ENCODE measurements at regions not wholly inside any gene's neighbourhood (a gene's known extent, or its start where the extent isn't known, plus 50 kb on each side); places are given as distances from the start of the nearest gene placed in this dataset.
"Not testable (repeated sequence)": the region's sequence is repeated elsewhere in the genome, so short reads cannot be mapped to it uniquely, and the experiment has no call there.

DNA sequence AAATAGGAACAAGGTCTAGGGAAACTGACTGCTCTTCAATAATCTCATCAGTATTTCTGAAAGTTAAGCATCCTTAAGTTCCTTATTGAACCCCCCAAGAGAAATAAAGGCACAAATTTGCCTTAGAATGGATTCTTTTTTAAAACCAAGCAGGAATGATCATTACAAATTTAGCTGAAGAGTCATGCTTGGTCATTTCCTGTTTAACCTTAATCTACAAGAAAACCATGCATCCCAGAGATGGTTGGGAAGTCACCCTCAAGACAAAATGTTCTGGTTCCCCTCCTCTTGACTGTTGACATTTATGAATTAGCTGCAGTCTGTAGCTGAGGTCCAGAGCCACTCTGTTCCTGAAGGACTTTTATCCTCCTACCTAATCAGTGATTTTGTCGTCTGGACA is 291.8 kb upstream of the G2E3 start:
- no peak for TF ChIP-seq JUND (IDR thresholded peaks at IDR 0.05; ENCODE audit: low read depth)
- in situ Hi-C loops (cut with HindIII; ENCODE audit: low pct_unique_long_range_greater_than_20kb, low sequenced_read_pairs): no loop called here
- no peak for DNase-seq (ENCODE audit: low read depth in 1 of 2, low spot score in 1 of 2)

DNA sequence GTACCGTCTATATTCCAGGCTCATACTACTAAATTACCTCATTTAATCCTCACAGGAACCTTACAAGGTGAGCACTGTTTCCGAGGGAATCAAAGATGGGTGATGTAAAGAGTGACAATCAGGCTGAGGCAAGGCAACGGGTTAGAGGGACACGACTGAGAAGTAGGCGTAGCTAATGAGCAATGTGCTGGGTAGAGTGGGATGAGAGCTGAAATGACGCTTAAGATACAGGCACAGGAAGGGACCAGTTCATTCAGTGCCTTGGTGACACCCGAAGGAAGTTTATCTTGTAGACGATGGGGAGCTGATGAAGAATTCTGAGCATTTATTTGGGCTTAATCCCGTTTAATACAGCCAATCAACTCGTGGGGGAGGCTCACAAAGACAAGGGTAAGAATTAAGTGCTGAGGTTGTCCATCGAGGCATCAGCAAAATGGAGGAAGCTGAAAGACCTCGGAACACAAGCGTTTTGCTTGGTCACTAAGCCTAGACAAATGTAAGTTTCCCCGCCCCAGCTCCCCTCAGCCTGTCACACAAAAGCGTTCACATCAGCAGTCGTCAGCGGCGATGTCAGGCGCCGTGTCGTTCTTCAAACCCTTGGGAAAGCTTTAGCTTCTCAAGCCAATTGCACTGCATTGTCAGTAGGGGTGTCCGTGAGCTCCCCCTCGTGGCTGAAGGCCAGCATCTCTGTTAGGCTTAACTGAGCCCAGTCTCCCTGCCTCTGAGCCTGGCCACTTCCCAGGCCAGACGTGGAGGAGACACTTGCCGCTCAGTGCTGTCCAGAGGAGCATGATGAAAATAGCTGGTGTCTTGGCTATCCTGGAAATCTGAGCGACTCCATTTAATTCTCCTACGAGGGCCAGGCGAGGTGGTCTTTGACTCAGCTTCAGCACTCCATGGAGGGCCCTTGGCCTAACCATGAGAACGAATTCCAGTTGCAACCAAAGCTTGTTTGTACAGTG is 288.5 kb upstream of the G2E3 start:
- DNase-seq (ENCODE audit: low read depth in 1 of 2, low spot score in 1 of 2): peak; percentile 53 to 91
- TF ChIP-seq JUND (IDR thresholded peaks at IDR 0.05; ENCODE audit: low read depth): no peak
- in situ Hi-C loops (cut with HindIII; ENCODE audit: low pct_unique_long_range_greater_than_20kb, low sequenced_read_pairs): no loop called here

GRCh38 chr14:30271811-30272323 is 287.1 kb upstream of the G2E3 start:
- DNase-seq (ENCODE audit: low read depth in 1 of 2, low spot score in 1 of 2): no peak
- in situ Hi-C loops (cut with HindIII; ENCODE audit: low pct_unique_long_range_greater_than_20kb, low sequenced_read_pairs): no loop called here
- TF ChIP-seq JUND (IDR thresholded peaks at IDR 0.05; ENCODE audit: low read depth): no peak

DNA sequence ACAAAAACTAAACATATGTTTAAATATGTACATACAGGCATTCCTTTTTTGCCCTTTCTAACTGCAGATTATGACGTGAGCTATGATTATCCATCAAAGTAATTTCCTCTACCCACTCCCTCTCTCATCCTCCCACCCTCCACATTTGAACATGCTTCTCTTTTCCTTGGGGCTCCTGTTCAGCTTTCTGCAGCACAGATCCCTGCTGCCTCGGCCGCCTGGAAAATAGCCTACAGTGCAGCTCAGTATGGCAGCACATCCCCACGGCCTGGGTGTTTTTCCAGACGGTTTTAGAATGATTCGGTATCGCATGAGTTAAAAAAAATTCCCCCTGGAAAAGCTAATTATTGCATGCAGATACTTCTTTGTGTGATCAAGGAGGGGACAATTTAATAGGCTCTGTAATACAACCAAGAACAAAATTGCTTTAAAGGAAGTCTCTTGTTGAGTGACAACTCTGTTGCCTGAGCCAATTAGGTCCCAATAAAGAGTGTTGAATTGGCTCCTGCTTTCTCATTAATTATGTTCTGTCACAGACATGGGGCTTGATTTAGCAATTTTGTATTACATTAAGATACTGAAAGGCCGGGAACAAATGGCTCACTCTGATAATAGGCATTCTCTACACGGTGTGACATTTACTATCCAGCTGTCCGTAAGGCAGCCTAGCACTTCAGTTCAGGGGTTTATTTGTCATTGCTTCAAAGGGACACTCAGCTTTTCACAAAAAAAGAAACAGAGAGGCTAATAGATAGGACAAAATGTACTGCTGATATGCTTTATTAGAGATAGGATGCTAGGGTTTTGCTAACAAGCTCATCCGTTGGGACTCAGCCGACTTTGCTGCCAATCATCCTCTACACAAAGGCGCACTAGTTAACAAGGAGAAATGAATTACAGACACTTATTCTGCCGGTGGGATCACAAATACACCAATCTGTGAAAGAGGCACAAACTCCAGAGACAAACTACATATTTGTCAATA is 285.8 kb upstream of the G2E3 start:
- TF ChIP-seq JUND (IDR thresholded peaks at IDR 0.05; ENCODE audit: low read depth): no peak
- DNase-seq (ENCODE audit: low read depth in 1 of 2, low spot score in 1 of 2): no peak
- in situ Hi-C loops (cut with HindIII; ENCODE audit: low pct_unique_long_range_greater_than_20kb, low sequenced_read_pairs): no loop called here

- DNase-seq (ENCODE audit: low read depth in 1 of 2, low spot score in 1 of 2): no peak
Measured at GRCh38 chr14:30275604-30276003, 283.4 kb upstream of the G2E3 start.

DNA sequence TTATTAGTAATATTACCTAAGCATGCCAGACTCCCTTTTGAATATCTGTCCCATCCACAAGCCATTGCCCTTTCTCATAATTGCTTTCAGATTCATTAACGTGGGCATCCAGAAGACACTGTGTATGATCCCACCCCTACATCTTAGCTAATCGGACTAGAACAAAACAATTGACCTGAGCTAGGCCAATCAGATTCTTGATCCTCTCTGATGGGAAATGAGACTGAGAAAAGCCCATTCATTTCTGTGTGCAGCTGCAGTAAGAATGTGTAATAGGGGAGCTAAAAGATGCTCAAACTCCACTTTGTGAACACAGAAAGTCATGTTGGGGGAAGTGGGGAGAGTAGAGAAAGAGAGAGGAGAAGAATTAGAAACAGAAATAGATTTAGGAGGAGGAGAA is 281.7 kb upstream of the G2E3 start:
- no peak for DNase-seq (ENCODE audit: low read depth in 1 of 2, low spot score in 1 of 2)
- in situ Hi-C loops (cut with HindIII; ENCODE audit: low pct_unique_long_range_greater_than_20kb, low sequenced_read_pairs): no loop called here
- TF ChIP-seq JUND (IDR thresholded peaks at IDR 0.05; ENCODE audit: low read depth): no peak

More at GRCh38 chr14:30275604-30276003, 283.4 kb upstream of the G2E3 start:
- TF ChIP-seq JUND (IDR thresholded peaks at IDR 0.05; ENCODE audit: low read depth): no peak
- in situ Hi-C loops (cut with HindIII; ENCODE audit: low pct_unique_long_range_greater_than_20kb, low sequenced_read_pairs): no loop called here

- DNase-seq (ENCODE audit: low read depth in 1 of 2, low spot score in 1 of 2); in situ Hi-C loops (cut with HindIII; ENCODE audit: low pct_unique_long_range_greater_than_20kb, low sequenced_read_pairs): not testable (repeated sequence)
Measured at GRCh38 chr14:30278856-30279255, 280.1 kb upstream of the G2E3 start.

- no peak for TF ChIP-seq JUND (IDR thresholded peaks at IDR 0.05; ENCODE audit: low read depth)
- peak; percentile 16 to 81 for DNase-seq (ENCODE audit: low read depth in 1 of 2, low spot score in 1 of 2)
- in situ Hi-C loops (cut with HindIII; ENCODE audit: low pct_unique_long_range_greater_than_20kb, low sequenced_read_pairs): no loop called here
Measured at GRCh38 chr14:30283822-30284446, 275.0 kb upstream of the G2E3 start.

DNA sequence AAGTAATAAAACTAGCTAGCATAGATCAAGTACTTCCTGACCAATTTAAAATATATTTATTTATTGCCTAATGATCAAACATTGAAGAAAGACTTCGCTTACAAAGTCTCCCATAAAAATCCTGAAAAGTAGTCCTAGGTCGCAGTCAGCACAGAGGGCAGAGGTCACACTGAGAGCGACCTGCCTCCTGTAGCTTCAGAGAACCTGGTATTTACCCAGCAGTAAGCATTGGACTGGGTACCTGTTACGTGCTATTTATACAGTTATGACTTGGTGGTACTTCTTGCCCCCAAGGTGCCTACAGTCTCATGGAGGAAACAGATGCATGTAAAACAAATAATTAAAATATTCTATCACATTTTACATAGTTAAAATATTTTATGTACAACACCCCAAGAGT is 274.1 kb upstream of the G2E3 start:
- in situ Hi-C loops (cut with HindIII; ENCODE audit: low pct_unique_long_range_greater_than_20kb, low sequenced_read_pairs): no loop called here
- no peak for TF ChIP-seq JUND (IDR thresholded peaks at IDR 0.05; ENCODE audit: low read depth)
- DNase-seq (ENCODE audit: low read depth in 1 of 2, low spot score in 1 of 2): no peak

DNA sequence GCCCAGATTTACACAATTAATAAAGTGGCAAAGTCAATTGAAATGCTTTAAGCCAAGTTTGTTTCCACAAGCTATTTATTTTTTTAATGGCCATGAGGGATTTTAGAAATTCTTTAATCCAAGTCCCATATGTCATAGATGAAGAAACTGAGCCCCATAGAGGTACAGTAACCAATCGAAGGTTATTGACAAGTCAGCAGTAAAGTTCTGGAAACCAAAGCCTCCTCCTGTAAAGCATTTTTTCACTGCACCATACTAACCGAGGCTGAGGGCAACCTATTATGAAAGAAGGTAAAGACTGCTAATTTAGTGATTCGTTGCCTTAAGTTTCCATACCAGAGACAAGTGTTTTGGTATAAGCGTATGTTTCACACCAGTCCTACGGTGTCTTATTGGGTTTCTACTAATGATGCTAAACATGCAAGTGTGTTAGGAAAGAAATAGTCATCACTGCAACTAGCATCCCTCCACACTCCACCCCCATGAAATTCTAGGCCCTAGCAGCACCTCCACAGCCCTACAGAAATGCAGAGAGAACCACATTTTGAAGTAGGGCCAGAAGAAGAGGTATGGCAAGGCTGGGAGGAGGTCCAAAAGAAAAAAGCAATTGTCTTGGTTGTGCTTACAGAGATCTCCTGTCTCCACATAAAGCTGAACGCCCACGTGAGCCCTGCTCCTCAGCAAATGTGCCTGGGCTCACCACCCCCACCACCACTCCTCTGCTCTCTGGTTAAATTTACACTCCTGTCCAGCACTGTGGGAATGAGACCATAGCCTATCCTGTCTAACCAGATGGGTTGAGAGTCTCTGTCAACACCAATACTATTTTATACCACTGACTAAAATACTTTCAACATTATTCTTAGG is 271.1 kb upstream of the G2E3 start:
- no peak for TF ChIP-seq JUND (IDR thresholded peaks at IDR 0.05; ENCODE audit: low read depth)
- in situ Hi-C loops (cut with HindIII; ENCODE audit: low pct_unique_long_range_greater_than_20kb, low sequenced_read_pairs): no loop called here
- peak in 1 of 2 experiments; percentile 29 for DNase-seq (ENCODE audit: low read depth in 1 of 2, low spot score in 1 of 2)

DNA sequence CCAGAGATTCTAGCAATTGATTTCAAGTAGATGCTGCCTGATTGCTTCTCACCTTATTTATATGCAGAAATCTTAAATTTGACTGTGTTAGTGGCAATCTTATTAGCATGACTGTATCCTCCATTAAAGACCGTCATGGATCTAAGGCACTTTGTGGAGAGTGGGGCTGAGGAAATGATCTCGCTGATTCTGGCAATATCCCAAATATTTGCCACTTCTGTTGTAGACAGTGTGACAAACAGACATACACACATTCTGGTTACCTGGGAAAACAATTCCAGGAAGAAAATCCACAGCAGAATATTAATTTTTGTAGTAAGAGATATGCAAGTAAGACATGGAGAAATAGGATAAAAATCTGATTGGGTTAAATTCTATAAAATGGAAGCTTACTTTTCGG is 269.0 kb upstream of the G2E3 start:
- TF ChIP-seq JUND (IDR thresholded peaks at IDR 0.05; ENCODE audit: low read depth): no peak
- DNase-seq (ENCODE audit: low read depth in 1 of 2, low spot score in 1 of 2): no peak
- in situ Hi-C loops (cut with HindIII; ENCODE audit: low pct_unique_long_range_greater_than_20kb, low sequenced_read_pairs): no loop called here

Measured in T47D (cell line).